Lower leg skin (tissue), 4 donors: ENCODE measurements at regions not wholly inside any gene's neighbourhood (a gene's known extent, or its start where the extent isn't known, plus 50 kb on each side); places are given as distances from the start of the nearest gene placed in this dataset.

ENCODE experiments used
- DNase-seq, 2 donors: peaks; one replicate each; pipeline ENCODE4 v3.0.0-alpha.2; 2019; ENCODE audit warnings: low spot score in 2 of 2
- H3K4me3 ChIP-seq: fragments of 200-600 bp; sonication (generic); 2 replicates; pipeline ENCODE4 v1.5.1; 2017; ENCODE audit warnings: mild to moderate bottlenecking, low read depth; ENCODE audit not compliant: poor library complexity, severe bottlenecking
- CTCF ChIP-seq, 3 donors: fragments of 450-650 bp; IDR thresholded peaks; one replicate each; pipeline ENCODE4 v1.5.1; 2016; ENCODE audit warnings: antibody characterized with exemption in 3 of 3, mild to moderate bottlenecking in 3 of 3, moderate library complexity in 2 of 3
- POLR2A ChIP-seq, 2 donors: fragments of 450-650 bp; IDR thresholded peaks; one replicate each; pipeline ENCODE4 v1.6.1; 2016 to 2017; ENCODE audit warnings: antibody characterized with exemption in 2 of 2, mild to moderate bottlenecking in 1 of 2, moderate library complexity in 1 of 2
- WGBS, 2 donors: methylation state at CpG; one replicate each; pipeline ENCODE4 v1.1.5; 2018; 5-methylcytosine and 5-hydroxymethylcytosine counted together
- intact Hi-C: fragments of 100-400 bp; cut with DNase I; formaldehyde crosslinking; loops from one replicate; pipeline ENCODE4 v1.15.0; 2023; ENCODE audit warnings: low total_unique reads

GRCh38 chr3:72154391-72155335 lies 369.7 kb upstream of the PROK2 start:
- 66 to 73% methylated on average over 4 of the region's 4 CpGs for WGBS, 2 donors
- no peak overlapping the region for H3K4me3 ChIP-seq
- TF ChIP-seq POLR2A (IDR thresholded peaks at IDR 0.05), result no peak
- DNase-seq, result no peak
- intact Hi-C loops, result no loop called here

GRCh38 chr3:72153477-72154314 lies 368.7 kb upstream of the PROK2 start:
- TF ChIP-seq POLR2A (IDR thresholded peaks at IDR 0.05) (no peak), CTCF (IDR thresholded peaks at IDR 0.05) (no peak)
- intact Hi-C loops, result no loop called here
- WGBS, 2 donors, result 86 to 87% methylated on average over 6 of the region's 6 CpGs
- no peak for DNase-seq
- H3K4me3 ChIP-seq, result no peak overlapping the region

GRCh38 chr3:72152551-72153476 lies 367.9 kb upstream of the PROK2 start:
- intact Hi-C loops, result no loop called here
- no peak for DNase-seq
- H3K4me3 ChIP-seq, result no peak overlapping the region
- 22% methylated on average over 21 of the region's 21 CpGs for WGBS, 2 donors
- TF ChIP-seq POLR2A (IDR thresholded peaks at IDR 0.05) (no peak), CTCF (IDR thresholded peaks at IDR 0.05) (no peak)

- H3K4me3 ChIP-seq, result no peak overlapping the region
- WGBS, 2 donors, result 90 to 92% methylated on average over 9 of the region's 9 CpGs
- no peak for DNase-seq
- intact Hi-C loops, result no loop called here
- TF ChIP-seq POLR2A (IDR thresholded peaks at IDR 0.05), result no peak
- no peak for TF ChIP-seq CTCF (IDR thresholded peaks at IDR 0.05)
Measured at GRCh38 chr3:72151465-72152238, 366.7 kb upstream of the PROK2 start.

- intact Hi-C loops, result no loop called here
- H3K4me3 ChIP-seq, result no peak overlapping the region
- DNase-seq, result no peak
- WGBS, 2 donors, result 94 to 96% methylated on average over 6 of the region's 6 CpGs
- no peak for TF ChIP-seq POLR2A (IDR thresholded peaks at IDR 0.05)
Measured at GRCh38 chr3:72150634-72151412, 365.9 kb upstream of the PROK2 start.
